ENCODE measurements at regions not wholly inside any gene's neighbourhood (a gene's known extent, or its start where the extent isn't known, plus 50 kb on each side); places are given as distances from the start of the nearest gene placed in this dataset.

- DNase-seq (ENCODE audit: low spot score) = no peak
- no TSS peak for BruUV-seq (replicated peaks)
- CTCF ChIA-PET (ENCODE audit: unreplicated experiment) = no interaction called here
- Histone ChIP-seq H4K20me1 (ENCODE audit: insufficient read depth, low read length) (no peaks in the 10 kb centered on the region), H3K9me3 (ENCODE audit: low read length) (no peaks in the 10 kb centered on the region), H3K4me1 (ENCODE audit: insufficient read depth, low read length, poor library complexity, severe bottlenecking) (no peaks in the 10 kb centered on the region), H3K4me2 (ENCODE audit: low read length) (no peak overlapping the region), H3K9me2 (ENCODE audit: insufficient read depth, low read length) (no peaks in the 10 kb centered on the region), H2AFZ (ENCODE audit: low read length) (no peak overlapping the region), H3K79me2 (ENCODE audit: insufficient read depth, low read depth, low read length) (no peaks in the 10 kb centered on the region), H3K36me3 (ENCODE audit: insufficient read depth, low read length) (no peaks in the 10 kb centered on the region), H3K27ac (ENCODE audit: low read depth, low read length, poor library complexity, severe bottlenecking) (no peak overlapping the region), H3K4me3 (ENCODE audit: low read depth, low read length, poor library complexity, severe bottlenecking) (no peak overlapping the region)
- TF ChIP-seq, protein P1, sequence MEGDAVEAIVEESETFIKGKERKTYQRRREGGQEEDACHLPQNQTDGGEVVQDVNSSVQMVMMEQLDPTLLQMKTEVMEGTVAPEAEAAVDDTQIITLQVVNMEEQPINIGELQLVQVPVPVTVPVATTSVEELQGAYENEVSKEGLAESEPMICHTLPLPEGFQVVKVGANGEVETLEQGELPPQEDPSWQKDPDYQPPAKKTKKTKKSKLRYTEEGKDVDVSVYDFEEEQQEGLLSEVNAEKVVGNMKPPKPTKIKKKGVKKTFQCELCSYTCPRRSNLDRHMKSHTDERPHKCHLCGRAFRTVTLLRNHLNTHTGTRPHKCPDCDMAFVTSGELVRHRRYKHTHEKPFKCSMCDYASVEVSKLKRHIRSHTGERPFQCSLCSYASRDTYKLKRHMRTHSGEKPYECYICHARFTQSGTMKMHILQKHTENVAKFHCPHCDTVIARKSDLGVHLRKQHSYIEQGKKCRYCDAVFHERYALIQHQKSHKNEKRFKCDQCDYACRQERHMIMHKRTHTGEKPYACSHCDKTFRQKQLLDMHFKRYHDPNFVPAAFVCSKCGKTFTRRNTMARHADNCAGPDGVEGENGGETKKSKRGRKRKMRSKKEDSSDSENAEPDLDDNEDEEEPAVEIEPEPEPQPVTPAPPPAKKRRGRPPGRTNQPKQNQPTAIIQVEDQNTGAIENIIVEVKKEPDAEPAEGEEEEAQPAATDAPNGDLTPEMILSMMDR (conservative IDR thresholded peaks at IDR 0.05; ENCODE audit: low read length) = no peak
- no peak for TF ChIP-seq EZH2phosphoT487 (IDR thresholded peaks at IDR 0.05; ENCODE audit: borderline replicate concordance, low read depth, low read length)
- intact Hi-C loops (cut with micrococcal nuclease; ENCODE audit: unreplicated experiment) = no loop called here
- POLR2A ChIA-PET = no interaction called here
These were observed 206.8 kb upstream of the PPARGC1A start for GRCh38 chr4:24096603-24097002.

DNA sequence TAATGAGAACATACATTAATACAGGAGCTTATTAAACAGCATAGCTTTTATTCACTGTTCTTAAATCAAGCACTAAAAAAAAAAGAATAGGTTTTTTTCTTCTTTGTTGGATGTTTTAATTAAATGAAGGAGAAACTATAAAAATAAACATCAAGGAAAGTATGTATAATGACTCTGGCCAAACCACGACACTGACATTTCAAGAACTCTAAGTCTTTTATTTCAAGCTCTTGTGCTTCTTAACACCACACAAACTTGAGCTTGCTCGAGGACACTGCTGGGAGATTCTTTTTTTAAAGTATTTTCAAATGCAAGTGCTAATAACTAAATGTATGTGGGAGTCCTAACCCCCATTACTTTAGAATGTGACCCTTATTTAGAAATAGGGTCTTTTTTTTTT is 204.9 kb upstream of the PPARGC1A start:
- Histone ChIP-seq H3K4me2 (ENCODE audit: low read length) (no peak overlapping the region), H2AFZ (ENCODE audit: low read length) (no peak overlapping the region), H3K27ac (ENCODE audit: low read depth, low read length, poor library complexity, severe bottlenecking) (no peak overlapping the region), H4K20me1 (ENCODE audit: insufficient read depth, low read length) (no peaks in the 10 kb centered on the region), H3K9me3 (ENCODE audit: low read length) (no peaks in the 10 kb centered on the region), H3K4me1 (ENCODE audit: insufficient read depth, low read length, poor library complexity, severe bottlenecking) (no peaks in the 10 kb centered on the region), H3K9me2 (ENCODE audit: insufficient read depth, low read length) (no peaks in the 10 kb centered on the region), H3K36me3 (ENCODE audit: insufficient read depth, low read length) (no peaks in the 10 kb centered on the region), H3K4me3 (ENCODE audit: low read depth, low read length, poor library complexity, severe bottlenecking) (no peak overlapping the region), H3K79me2 (ENCODE audit: insufficient read depth, low read depth, low read length) (no peaks in the 10 kb centered on the region)
- no peak for DNase-seq (ENCODE audit: low spot score)
- intact Hi-C loops (cut with micrococcal nuclease; ENCODE audit: unreplicated experiment) = no loop called here
- BruUV-seq (replicated peaks) = no TSS peak
- POLR2A ChIA-PET = interaction anchor here (0.6 to 1.0 kb wide), 5 partner anchors 10 to 146 kb away, joined by 3 read pairs; no protein-coding TSS in a partner anchor
- CTCF ChIA-PET (ENCODE audit: unreplicated experiment) = interaction anchor here (0.6 kb wide), 1 partner anchor 14 kb away, joined by 3 read pairs; no protein-coding TSS in a partner anchor
- TF ChIP-seq EZH2phosphoT487 (IDR thresholded peaks at IDR 0.05; ENCODE audit: borderline replicate concordance, low read depth, low read length) = no peak
- TF ChIP-seq, protein P1 (conservative IDR thresholded peaks at IDR 0.05; ENCODE audit: low read length) = no peak

GRCh38 chr4:24093446-24093845 is 203.6 kb upstream of the PPARGC1A start:
- H3K79me2 ChIP-seq (ENCODE audit: insufficient read depth, low read depth, low read length) = no peaks in the 10 kb centered on the region
- H3K4me2 ChIP-seq (ENCODE audit: low read length) = no peak overlapping the region
- H3K27ac ChIP-seq (ENCODE audit: low read depth, low read length, poor library complexity, severe bottlenecking) = no peak overlapping the region
- no peak overlapping the region for H2AFZ ChIP-seq (ENCODE audit: low read length)
- ChIA-PET CTCF (ENCODE audit: unreplicated experiment) (no interaction called here), POLR2A (interaction anchor here (0.9 to 1.4 kb wide), 2 partner anchors 16 to 18 kb away, joined by 3 read pairs; no protein-coding TSS in a partner anchor)
- H4K20me1 ChIP-seq (ENCODE audit: insufficient read depth, low read length) = no peaks in the 10 kb centered on the region
- no peak for TF ChIP-seq EZH2phosphoT487 (IDR thresholded peaks at IDR 0.05; ENCODE audit: borderline replicate concordance, low read depth, low read length)
- TF ChIP-seq, protein P1 (conservative IDR thresholded peaks at IDR 0.05; ENCODE audit: low read length) = no peak
- no peak for DNase-seq (ENCODE audit: low spot score)
- H3K36me3 ChIP-seq (ENCODE audit: insufficient read depth, low read length) = no peaks in the 10 kb centered on the region
- H3K9me3 ChIP-seq (ENCODE audit: low read length) = no peaks in the 10 kb centered on the region
- intact Hi-C loops (cut with micrococcal nuclease; ENCODE audit: unreplicated experiment) = no loop called here
- no peak overlapping the region for H3K4me3 ChIP-seq (ENCODE audit: low read depth, low read length, poor library complexity, severe bottlenecking)
- H3K9me2 ChIP-seq (ENCODE audit: insufficient read depth, low read length) = no peaks in the 10 kb centered on the region
- no peaks in the 10 kb centered on the region for H3K4me1 ChIP-seq (ENCODE audit: insufficient read depth, low read length, poor library complexity, severe bottlenecking)
- BruUV-seq (replicated peaks) = no TSS peak
